Brain microvascular endothelial cell (primary cell): ENCODE measurements at regions not wholly inside any gene's neighbourhood (a gene's known extent, or its start where the extent isn't known, plus 50 kb on each side); places are given as distances from the start of the nearest gene placed in this dataset.
"Not testable (repeated sequence)": the region's sequence is repeated elsewhere in the genome, so short reads cannot be mapped to it uniquely, and the experiment has no call there.

Experiments used
- DNase-seq: peaks from one replicate; pipeline ENCODE4 v3.0.0-alpha.2; 2020
- H3K27ac ChIP-seq: fragments of 250-450 bp; sonication (Bioruptor Pico); 2 replicates; pipeline ENCODE4 v1.5.1; 2020; ENCODE audit warnings: mild to moderate bottlenecking, moderate library complexity
- H3K27me3 ChIP-seq: fragments of 250-450 bp; sonication (Bioruptor Pico); replicated peaks from 2 replicates; pipeline ENCODE4 v1.5.1; 2020; ENCODE audit warnings: mild to moderate bottlenecking
- H3K36me3 ChIP-seq: fragments of 250-450 bp; sonication (Bioruptor Pico); replicated peaks from 2 replicates; pipeline ENCODE4 v1.5.1; 2020; ENCODE audit warnings: mild to moderate bottlenecking
- H3K4me3 ChIP-seq: 2 replicates; pipeline ENCODE4 v1.5.1; 2011; ENCODE audit warnings: low read depth, mild to moderate bottlenecking, control low read depth, low read length, moderate library complexity
- CTCF ChIP-seq: IDR thresholded peaks from 2 replicates; pipeline ENCODE4 v1.5.1; 2011; ENCODE audit warnings: low read depth, mild to moderate bottlenecking, moderate library complexity, low read length, control low read depth, inconsistent platforms; ENCODE audit errors: missing control alignments
- in situ Hi-C: cut with HindIII; loops from 2 replicates; pipeline ENCODE4 v1.10.0; 2017; ENCODE audit warnings: low sequenced_read_pairs, low pct_ligation_motif_present

- in situ Hi-C loops = no loop called here
- no peak for TF ChIP-seq CTCF
- H3K4me3 ChIP-seq = no peak overlapping the region
- no peaks in the 10 kb centered on the region for H3K27me3 ChIP-seq
- H3K27ac ChIP-seq = no peak overlapping the region
- no peak for DNase-seq
- no peaks in the 10 kb centered on the region for H3K36me3 ChIP-seq
Measured at GRCh38 chr18:4755848-4756247, 300.7 kb upstream of the DLGAP1 start.

DNA sequence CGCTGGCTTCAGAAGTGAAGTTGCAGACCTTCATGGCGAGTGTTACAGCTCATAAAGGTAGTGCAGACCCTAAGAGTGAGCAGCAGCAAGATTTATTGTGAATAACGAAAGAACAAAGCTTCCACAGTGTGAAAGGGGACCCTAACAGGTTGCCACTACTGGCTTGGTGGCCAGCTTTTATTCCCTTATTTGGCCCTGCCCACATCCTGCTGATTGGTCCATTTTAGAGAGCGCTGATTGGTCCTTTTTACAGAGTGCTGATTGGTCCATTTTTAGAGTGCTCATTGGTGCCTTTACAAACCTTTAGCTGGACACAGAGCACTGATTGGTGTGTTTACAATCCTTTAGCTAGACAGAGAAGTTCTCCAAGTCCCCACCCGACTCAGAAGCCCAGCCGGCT, 298.0 kb upstream of the DLGAP1 start:
- DNase-seq, H3K36me3 ChIP-seq, in situ Hi-C loops, H3K27me3 ChIP-seq, H3K27ac ChIP-seq, H3K4me3 ChIP-seq: not testable (repeated sequence)

DNA sequence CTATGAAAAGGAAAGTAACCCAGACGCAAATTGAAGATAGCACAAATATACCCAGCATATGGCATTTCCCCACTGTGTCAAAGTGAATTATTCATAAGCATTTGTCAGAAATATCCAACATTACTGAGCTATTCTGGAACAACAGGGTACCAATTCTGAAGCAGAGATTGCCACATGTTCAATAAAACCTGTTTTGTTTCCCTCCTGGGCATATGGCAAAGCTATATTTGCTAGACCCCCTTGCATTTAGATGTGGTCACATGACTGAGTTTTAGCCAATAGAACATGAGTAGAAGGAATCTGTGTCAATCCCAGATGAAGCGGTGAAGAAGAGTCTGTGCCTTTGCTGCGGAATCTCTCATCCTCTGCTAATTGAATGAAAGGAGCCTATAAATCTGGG, 296.4 kb upstream of the DLGAP1 start:
- Histone ChIP-seq H3K27ac (no peak overlapping the region), H3K4me3 (no peak overlapping the region), H3K36me3 (no peaks in the 10 kb centered on the region), H3K27me3 (no peaks in the 10 kb centered on the region)
- TF ChIP-seq CTCF = no peak
- DNase-seq = no peak
- in situ Hi-C loops = no loop called here

- TF ChIP-seq CTCF = no peak
- in situ Hi-C loops = no loop called here
- no peaks in the 10 kb centered on the region for H3K36me3 ChIP-seq
- no peak overlapping the region for H3K27ac ChIP-seq
- H3K27me3 ChIP-seq = no peaks in the 10 kb centered on the region
- DNase-seq = no peak
- no peak overlapping the region for H3K4me3 ChIP-seq
Measured at GRCh38 chr18:4750393-4751346, 295.6 kb upstream of the DLGAP1 start.

GRCh38 chr18:4748975-4749374, 293.9 kb upstream of the DLGAP1 start:
- Histone ChIP-seq H3K36me3 (no peaks in the 10 kb centered on the region), H3K27ac (no peak overlapping the region), H3K27me3 (no peaks in the 10 kb centered on the region), H3K4me3 (no peak overlapping the region)
- in situ Hi-C loops = no loop called here
- no peak for DNase-seq
- no peak for TF ChIP-seq CTCF

GRCh38 chr18:4734903-4735302, 279.8 kb upstream of the DLGAP1 start:
- H3K36me3 ChIP-seq = no peaks in the 10 kb centered on the region
- no peaks in the 10 kb centered on the region for H3K27me3 ChIP-seq
- in situ Hi-C loops = no loop called here
- H3K27ac ChIP-seq = no peak overlapping the region
- DNase-seq = no peak
- no peak for TF ChIP-seq CTCF
- no peak overlapping the region for H3K4me3 ChIP-seq
